ENCODE measurements at regions not wholly inside any gene's neighbourhood (a gene's known extent, or its start where the extent isn't known, plus 50 kb on each side); places are given as distances from the start of the nearest gene placed in this dataset.

- no peak for DNase-seq
Observed at GRCh38 chr12:90120627-90121026, 412.0 kb upstream of the ATP2B1 start.

DNA sequence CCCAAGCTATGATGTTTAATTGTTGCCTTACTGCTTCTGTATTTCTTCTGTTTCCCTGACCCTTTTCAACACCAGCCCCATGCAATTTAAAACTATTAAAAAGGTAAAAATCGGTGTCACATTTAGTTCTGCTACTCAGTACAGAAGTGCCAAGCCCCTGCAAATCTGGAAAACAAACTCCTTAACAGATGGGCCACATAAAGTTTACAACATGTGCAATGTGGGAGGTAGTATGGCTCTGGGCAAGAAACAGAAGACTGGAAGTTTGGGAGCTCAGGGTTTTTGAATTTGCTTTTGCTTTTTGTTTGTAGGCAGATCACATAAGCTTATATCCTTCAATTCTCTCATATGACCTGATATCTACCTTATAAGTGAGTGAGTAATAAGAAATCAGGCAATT lies 404.0 kb upstream of the ATP2B1 start:
- no peak for DNase-seq

- DNase-seq, result no peak
Observed at GRCh38 chr12:90111791-90112580, 403.3 kb upstream of the ATP2B1 start.

- no peak for DNase-seq
Observed at GRCh38 chr12:90106568-90106967, 397.9 kb upstream of the ATP2B1 start.

DNA sequence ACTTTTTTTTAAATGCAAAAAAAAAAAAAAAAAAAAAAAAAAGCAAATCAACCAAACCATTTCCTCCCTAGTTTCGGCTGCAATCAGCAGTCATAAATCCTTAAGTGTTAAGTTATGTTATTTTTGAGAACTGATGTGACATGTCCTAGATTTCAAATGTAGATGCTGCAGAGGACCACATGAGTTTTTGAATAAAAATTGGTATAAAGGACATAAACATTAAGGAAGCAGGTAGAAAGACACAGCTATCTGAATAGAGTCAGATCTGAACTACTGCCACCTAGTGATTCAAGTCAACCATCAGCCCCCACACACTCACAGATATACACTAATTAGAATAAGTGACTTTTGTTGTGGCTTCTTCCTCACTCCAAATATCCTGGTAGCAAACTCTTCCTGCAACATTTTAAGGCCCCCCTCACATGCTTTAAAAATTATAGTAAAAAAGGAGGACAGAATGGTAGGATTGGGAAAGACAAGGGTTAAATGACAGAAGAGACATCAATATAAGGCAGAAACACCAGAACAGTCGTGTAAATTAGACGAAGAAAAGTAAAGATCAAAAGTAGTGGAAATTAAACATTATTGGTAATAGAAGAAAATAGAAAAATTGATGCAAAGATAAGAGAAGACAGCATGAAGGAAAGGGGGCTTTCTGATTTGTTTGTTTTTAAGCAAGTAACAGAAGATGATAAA lies 394.5 kb upstream of the ATP2B1 start:
- no peak for DNase-seq

DNA sequence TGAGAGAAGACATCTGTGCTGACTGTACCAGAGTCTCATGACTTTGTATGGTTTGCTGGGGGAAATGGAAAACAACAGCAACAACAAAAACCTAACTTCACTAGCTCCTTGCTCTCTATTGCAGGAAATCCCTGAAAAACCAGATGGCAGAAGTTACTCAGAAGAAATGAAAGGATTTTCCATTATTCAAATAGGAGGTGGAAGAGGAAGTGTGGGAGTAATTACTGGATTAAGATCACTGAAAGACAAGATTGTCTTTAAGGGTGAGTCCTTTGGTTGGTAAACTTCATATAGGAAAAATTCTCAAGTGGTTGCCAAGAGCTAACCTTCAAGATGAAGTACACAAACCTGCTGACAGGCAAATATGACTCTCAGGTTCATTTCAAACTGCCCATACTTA lies 391.9 kb upstream of the ATP2B1 start:
- DNase-seq, result no peak

GRCh38 chr12:90099288-90099687 lies 390.6 kb upstream of the ATP2B1 start:
- DNase-seq, result no peak

- no peak for DNase-seq
Observed at GRCh38 chr12:90098132-90098779, 389.6 kb upstream of the ATP2B1 start.

DNA sequence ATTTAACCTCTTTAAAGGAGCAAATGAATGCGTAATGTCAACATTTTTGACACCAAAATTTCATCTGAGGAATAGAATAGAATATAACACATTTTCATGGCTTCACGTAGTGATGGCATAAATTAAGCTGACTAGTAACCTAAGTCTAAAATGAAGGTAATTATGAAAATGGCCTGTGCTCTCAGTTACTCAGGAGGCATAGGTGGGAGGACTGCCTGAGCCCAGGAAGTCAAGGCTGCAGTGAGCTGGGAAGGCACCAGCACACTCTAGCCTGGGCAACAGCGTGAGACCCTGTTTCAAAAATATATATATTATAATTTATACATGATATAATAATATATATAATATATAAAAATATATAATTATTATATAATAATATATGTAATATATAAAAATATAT lies 383.2 kb upstream of the ATP2B1 start:
- no peak for DNase-seq

DNA sequence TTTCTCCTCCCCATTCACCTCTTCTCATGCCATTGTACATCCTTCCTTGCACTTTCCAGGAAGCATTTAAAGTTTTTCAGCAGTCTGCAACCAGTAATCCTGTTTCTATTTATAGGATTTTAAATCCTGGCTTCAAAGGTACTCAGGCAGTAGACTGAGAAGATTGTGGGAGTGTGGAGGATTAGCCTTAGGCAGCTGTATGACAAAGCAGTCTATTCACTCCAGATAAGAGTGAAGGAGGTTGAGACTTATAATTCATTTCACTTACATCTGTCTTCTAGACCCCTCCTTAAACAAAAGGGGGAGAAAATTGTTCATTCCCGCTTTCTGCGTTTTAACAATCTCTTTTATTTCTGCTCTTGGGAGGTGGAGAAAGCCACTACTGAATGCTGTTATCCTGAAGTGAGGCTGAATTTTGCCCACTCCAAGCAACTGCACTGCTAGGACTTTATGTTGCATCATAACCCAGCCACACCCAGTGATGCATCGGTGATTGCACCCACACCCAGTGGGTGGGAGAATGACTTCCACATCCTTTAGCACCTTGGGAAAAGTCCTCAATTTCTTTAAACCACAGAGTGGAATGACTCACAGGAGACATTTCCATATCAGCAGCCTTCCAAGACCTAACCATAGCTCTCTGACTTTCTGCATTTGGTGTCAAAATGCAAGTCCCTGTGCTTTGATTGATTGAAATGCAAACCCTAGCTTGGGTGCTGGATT lies 382.5 kb upstream of the ATP2B1 start:
- no peak for DNase-seq

DNA sequence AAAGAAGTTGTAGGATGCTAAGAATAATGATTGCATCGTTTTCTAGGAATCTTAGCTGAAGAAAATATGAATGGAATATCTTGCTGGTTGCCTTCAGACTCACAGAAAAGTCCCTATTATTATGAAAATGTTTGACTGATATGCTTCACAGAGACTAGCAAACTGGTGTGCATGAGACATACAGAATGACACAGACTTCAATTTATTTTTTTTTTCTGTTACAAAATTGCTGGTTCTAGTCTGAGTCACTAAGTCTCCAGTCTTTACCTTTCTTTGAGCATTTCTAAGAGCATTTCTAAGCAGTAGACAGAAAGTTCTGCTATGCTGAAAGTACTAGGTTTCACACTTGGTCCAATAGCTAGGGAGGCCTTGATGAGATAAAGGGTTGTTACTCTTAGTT lies 377.6 kb upstream of the ATP2B1 start:
- DNase-seq, result no peak

GRCh38 chr12:90085494-90086274 lies 377.0 kb upstream of the ATP2B1 start:
- no peak for DNase-seq

DNA sequence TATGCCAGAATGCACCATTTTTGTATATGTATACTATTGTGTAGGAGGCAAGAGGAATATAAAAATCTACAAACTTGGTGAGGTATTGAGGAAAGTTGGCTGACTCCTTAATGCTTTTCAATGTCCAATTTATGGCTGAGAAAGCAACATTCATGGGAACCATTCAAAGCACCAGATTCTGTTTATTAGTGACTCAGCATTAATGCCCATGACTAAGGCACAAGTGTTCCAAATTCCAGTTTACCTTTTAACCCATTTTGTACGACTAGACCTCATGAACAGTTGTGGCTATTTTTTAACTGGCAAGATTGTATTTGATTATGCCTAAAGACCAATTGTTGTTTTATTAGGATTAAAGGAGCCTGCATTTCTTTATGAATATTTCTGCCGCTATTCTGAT lies 375.4 kb upstream of the ATP2B1 start:
- DNase-seq, result no peak

DNA sequence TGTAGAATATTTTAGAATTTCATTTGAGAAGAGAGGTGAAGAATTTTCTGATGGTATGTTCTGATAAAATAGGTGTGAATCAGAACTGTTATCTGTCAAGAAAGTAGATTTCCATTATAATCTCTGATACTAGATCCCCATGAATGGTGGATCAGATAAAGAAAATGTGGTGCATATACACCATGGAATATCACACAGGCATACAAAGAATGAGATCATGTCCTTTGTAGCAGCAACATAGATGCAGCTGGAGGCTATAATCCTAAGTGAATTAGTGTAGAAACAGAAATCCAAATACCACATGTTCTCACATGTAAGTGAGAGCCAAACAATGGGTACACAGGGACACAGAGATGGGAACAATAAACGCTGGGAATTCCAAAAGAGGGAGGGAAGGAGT lies 372.0 kb upstream of the ATP2B1 start:
- DNase-seq, result no peak

DNA sequence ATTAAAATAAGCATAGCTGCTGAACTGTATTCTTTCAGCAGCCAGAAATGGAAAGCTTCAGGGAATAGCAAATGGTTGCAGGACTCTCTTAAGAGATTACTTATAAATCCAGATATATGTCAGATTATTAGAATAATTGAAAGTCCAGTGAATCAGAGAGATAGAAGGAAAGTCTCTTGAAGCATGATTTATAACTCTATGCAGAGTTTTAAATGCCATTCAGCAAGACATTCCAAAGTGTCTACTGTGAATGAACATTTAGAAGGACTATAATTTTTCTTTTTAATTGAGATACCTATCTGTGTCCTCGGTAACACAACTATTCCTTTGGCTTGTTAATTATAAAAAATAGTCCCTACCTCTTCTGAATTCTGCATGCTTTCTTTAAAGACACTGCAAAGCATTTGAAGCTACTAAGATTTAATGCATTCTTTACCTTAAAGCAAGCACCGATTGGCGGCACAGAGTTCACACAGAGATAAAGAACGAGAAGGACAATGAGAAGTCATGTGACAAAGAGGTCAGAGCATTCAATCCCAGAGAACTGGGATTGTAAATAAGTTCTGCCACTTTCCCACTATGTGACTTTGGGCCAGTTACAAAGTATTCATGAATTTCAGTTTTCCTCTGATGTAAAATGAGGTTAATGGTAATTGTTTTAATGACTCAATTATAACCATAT lies 371.0 kb upstream of the ATP2B1 start:
- no peak for DNase-seq

DNA sequence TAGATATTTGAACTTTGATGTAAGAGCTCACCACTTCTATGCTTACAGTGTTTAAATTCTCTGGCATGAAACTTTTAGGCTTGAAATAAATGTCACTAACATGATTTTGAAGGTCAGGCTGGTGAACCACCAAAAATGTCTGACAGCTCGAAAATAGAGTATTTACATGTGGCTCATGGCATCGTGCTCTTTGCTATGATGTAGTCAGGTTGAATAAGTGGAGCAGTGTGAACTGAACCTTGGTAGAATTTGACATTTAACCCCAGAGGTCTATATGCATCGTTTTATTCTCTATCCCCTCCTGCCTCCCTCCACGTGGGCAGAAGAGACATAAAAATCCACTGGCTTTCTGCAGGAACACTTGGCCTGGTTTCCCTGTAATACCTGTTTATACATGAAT lies 369.7 kb upstream of the ATP2B1 start:
- DNase-seq, result no peak

DNA sequence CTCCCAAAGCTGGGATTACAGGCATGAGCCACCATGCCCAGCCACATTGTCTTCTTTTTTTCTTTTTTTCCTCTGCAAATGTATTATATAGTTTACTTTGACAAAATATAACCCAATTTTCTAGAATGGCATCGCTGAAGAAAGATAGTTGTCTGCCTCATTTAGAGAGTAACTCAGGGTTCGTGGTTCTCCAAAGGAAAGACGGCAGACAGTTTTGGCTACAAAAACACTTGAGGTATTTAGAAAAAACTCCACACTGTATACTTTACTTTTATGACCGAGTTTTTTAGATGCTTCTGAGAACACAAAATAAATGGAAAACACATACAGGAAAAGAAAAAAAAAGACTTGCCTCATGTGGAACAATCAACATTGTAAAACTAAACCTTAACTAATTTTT lies 369.1 kb upstream of the ATP2B1 start:
- no peak for DNase-seq

- no peak for DNase-seq
Observed at GRCh38 chr12:90076851-90077319, 368.2 kb upstream of the ATP2B1 start.

- DNase-seq, result no peak
Observed at GRCh38 chr12:90075685-90076084, 367.0 kb upstream of the ATP2B1 start.

DNA sequence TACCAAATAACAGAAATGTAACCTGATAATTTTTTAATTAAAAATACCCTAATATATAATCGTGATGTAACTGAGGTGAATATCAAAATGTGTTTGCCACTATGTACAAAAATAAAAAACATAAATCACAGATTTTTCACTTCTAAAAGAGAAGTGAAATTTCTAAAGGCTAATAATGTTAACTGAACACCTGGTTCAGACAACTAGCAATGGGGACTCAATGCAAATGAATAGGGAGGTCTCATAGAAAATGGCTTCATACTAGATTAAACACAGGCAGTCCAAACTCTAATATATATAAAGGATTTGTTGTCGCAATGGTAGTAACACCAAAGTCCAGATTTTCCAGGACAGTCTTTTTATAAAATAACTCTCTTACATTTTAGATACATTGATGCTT lies 365.4 kb upstream of the ATP2B1 start:
- DNase-seq, result no peak

GRCh38 chr12:90071996-90072395 lies 363.4 kb upstream of the ATP2B1 start:
- no peak for DNase-seq

- DNase-seq, result no peak
Observed at GRCh38 chr12:90069711-90070110, 361.1 kb upstream of the ATP2B1 start.

Data from activated effector memory CD4-positive, alpha-beta T cell treated with anti-CD3 and anti-CD28 coated beads, Interleukin-2, amount 50 U/mL, for 16 hours (primary cell).